Stomach (tissue), 4 donors: ENCODE measurements at regions not wholly inside any gene's neighbourhood (a gene's known extent, or its start where the extent isn't known, plus 50 kb on each side); places are given as distances from the start of the nearest gene placed in this dataset.

Experiments
- CTCF ChIP-seq, 7 experiments: fragments of 450-650 bp in 4 of 7; fragments of 200-600 bp in 3 of 7; sonication (generic) in 3 of 7; IDR thresholded peaks; one replicate each; pipeline ENCODE4 v1.5.1; 2016 to 2019; ENCODE audit warnings: antibody characterized with exemption in 7 of 7, control low read depth in 2 of 7, mild to moderate bottlenecking in 1 of 7
- POLR2A ChIP-seq, 4 donors: fragments of 450-650 bp; IDR thresholded peaks; one replicate each; pipeline ENCODE4 v1.6.1; 2016; ENCODE audit warnings: antibody characterized with exemption in 4 of 4, control low read depth in 2 of 4, mild to moderate bottlenecking in 1 of 4, moderate library complexity in 1 of 4

- TF ChIP-seq POLR2A (IDR thresholded peaks at IDR 0.05) (no peak), CTCF (IDR thresholded peaks at IDR 0.05) (no peak)
Observed at GRCh38 chr13:33628662-33629061, 189.3 kb upstream of the RFC3 start.
